ENCODE measurements at regions not wholly inside any gene's neighbourhood (a gene's known extent, or its start where the extent isn't known, plus 50 kb on each side); places are given as distances from the start of the nearest gene placed in this dataset.

- no peak for TF ChIP-seq DDIT3 (CRISPR knock-in tag; IDR thresholded peaks at IDR 0.05)
- TF ChIP-seq BCL3 (CRISPR knock-in tag; IDR thresholded peaks at IDR 0.05): no peak
- TF ChIP-seq THYN1 (CRISPR knock-in tag; IDR thresholded peaks at IDR 0.05; ENCODE audit: borderline replicate concordance, low read depth): no peak
- TF ChIP-seq ZNF552 (CRISPR knock-in tag; IDR thresholded peaks at IDR 0.05; ENCODE audit: borderline replicate concordance): no peak
- no peak for TF ChIP-seq CBX1 (IDR thresholded peaks at IDR 0.05; ENCODE audit: low read depth)
- peak in 1 of 2 experiments; percentile 60; a peak in 1 of 4 replicates for TF ChIP-seq POLR2A (IDR thresholded peaks at IDR 0.05; ENCODE audit: insufficient read depth in 1 of 2, low read depth in 2 of 2, low read length in 2 of 2)
- no peak for TF ChIP-seq ZNF850 (CRISPR knock-in tag; conservative IDR thresholded peaks at IDR 0.05)
- no peak for TF ChIP-seq REST (IDR thresholded peaks at IDR 0.05; ENCODE audit: borderline replicate concordance in 1 of 2, low read depth in 1 of 2, low read length in 2 of 2)
- TF ChIP-seq IKZF1 (IDR thresholded peaks at IDR 0.05): no peak
- TF ChIP-seq, protein P1, sequence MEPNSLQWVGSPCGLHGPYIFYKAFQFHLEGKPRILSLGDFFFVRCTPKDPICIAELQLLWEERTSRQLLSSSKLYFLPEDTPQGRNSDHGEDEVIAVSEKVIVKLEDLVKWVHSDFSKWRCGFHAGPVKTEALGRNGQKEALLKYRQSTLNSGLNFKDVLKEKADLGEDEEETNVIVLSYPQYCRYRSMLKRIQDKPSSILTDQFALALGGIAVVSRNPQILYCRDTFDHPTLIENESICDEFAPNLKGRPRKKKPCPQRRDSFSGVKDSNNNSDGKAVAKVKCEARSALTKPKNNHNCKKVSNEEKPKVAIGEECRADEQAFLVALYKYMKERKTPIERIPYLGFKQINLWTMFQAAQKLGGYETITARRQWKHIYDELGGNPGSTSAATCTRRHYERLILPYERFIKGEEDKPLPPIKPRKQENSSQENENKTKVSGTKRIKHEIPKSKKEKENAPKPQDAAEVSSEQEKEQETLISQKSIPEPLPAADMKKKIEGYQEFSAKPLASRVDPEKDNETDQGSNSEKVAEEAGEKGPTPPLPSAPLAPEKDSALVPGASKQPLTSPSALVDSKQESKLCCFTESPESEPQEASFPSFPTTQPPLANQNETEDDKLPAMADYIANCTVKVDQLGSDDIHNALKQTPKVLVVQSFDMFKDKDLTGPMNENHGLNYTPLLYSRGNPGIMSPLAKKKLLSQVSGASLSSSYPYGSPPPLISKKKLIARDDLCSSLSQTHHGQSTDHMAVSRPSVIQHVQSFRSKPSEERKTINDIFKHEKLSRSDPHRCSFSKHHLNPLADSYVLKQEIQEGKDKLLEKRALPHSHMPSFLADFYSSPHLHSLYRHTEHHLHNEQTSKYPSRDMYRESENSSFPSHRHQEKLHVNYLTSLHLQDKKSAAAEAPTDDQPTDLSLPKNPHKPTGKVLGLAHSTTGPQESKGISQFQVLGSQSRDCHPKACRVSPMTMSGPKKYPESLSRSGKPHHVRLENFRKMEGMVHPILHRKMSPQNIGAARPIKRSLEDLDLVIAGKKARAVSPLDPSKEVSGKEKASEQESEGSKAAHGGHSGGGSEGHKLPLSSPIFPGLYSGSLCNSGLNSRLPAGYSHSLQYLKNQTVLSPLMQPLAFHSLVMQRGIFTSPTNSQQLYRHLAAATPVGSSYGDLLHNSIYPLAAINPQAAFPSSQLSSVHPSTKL (CRISPR knock-in tag; IDR thresholded peaks at IDR 0.05): peak; percentile 64
- no peak for TF ChIP-seq YEATS2 (CRISPR knock-in tag; IDR thresholded peaks at IDR 0.05; ENCODE audit: borderline replicate concordance)
- TF ChIP-seq MIER3 (CRISPR knock-in tag; IDR thresholded peaks at IDR 0.05; ENCODE audit: borderline replicate concordance): 0 out of 2 replicates have a peak, but pooled peaks have one; percentile 13
- TF ChIP-seq HCFC1 (IDR thresholded peaks at IDR 0.05; ENCODE audit: low read depth, low read length): no peak
- TF ChIP-seq, protein P2, sequence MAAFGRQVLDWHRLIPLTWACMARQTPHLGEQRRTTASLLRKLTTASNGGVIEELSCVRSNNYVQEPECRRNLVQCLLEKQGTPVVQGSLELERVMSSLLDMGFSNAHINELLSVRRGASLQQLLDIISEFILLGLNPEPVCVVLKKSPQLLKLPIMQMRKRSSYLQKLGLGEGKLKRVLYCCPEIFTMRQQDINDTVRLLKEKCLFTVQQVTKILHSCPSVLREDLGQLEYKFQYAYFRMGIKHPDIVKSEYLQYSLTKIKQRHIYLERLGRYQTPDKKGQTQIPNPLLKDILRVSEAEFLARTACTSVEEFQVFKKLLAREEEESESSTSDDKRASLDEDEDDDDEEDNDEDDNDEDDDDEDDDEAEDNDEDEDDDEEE (CRISPR knock-in tag; IDR thresholded peaks at IDR 0.05): no peak
- TF ChIP-seq NCOA5 (CRISPR knock-in tag; IDR thresholded peaks at IDR 0.05): no peak
- TF ChIP-seq, protein P3, sequence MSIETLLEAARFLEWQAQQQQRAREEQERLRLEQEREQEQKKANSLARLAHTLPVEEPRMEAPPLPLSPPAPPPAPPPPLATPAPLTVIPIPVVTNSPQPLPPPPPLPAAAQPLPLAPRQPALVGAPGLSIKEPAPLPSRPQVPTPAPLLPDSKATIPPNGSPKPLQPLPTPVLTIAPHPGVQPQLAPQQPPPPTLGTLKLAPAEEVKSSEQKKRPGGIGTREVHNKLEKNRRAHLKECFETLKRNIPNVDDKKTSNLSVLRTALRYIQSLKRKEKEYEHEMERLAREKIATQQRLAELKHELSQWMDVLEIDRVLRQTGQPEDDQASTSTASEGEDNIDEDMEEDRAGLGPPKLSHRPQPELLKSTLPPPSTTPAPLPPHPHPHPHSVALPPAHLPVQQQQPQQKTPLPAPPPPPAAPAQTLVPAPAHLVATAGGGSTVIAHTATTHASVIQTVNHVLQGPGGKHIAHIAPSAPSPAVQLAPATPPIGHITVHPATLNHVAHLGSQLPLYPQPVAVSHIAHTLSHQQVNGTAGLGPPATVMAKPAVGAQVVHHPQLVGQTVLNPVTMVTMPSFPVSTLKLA (IDR thresholded peaks at IDR 0.05): no peak
- no peak for TF ChIP-seq MTF1 (CRISPR knock-in tag; IDR thresholded peaks at IDR 0.05)
- no peak for TF ChIP-seq CENPBD1 (CRISPR knock-in tag; IDR thresholded peaks at IDR 0.05; ENCODE audit: borderline replicate concordance, low read depth)
These were observed 75.2 kb downstream of the KATNIP start (continued) for GRCh38 chr16:27625050-27625697.

Data from HepG2 (cell line).